KMS-11 (cell line): ENCODE measurements at regions not wholly inside any gene's neighbourhood (a gene's known extent, or its start where the extent isn't known, plus 50 kb on each side); places are given as distances from the start of the nearest gene placed in this dataset.
"Not testable (repeated sequence)": the region's sequence is repeated elsewhere in the genome, so short reads cannot be mapped to it uniquely, and the experiment has no call there.

Experiments
- H2AFZ ChIP-seq: fragments of 200-600 bp; sonication (generic); 2 replicates; pipeline ENCODE4 v1.6.1; 2016; ENCODE audit warnings: antibody characterized with exemption, mixed run types, low read depth
- H3K27ac ChIP-seq: fragments of 200-600 bp; sonication (generic); 2 replicates; pipeline ENCODE4 v1.6.1; 2016; ENCODE audit warnings: mild to moderate bottlenecking, mixed run types
- H3K27me3 ChIP-seq: fragments of 200-600 bp; sonication (generic); 2 replicates; pipeline ENCODE4 v1.6.1; 2017; ENCODE audit warnings: mild to moderate bottlenecking, low read depth, mixed run types, moderate library complexity; ENCODE audit not compliant: insufficient read depth
- H3K36me3 ChIP-seq: fragments of 200-600 bp; sonication (generic); 2 replicates; pipeline ENCODE4 v1.6.1; 2017; ENCODE audit warnings: mild to moderate bottlenecking, mixed run types; ENCODE audit not compliant: insufficient read depth
- H3K4me1 ChIP-seq: fragments of 200-600 bp; sonication (generic); 2 replicates; pipeline ENCODE4 v1.6.1; 2016; ENCODE audit warnings: mild to moderate bottlenecking, low read depth, mixed run types; ENCODE audit not compliant: poor library complexity, severe bottlenecking
- H3K4me2 ChIP-seq: fragments of 200-600 bp; sonication (generic); 2 replicates; pipeline ENCODE4 v1.7.0; 2016; ENCODE audit warnings: mild to moderate bottlenecking, mixed run types
- H3K4me3 ChIP-seq: fragments of 200-600 bp; sonication (generic); IDR thresholded peaks from 2 replicates; pipeline ENCODE4 v1.6.1; 2017; ENCODE audit warnings: low read depth, low read length, mixed read lengths; ENCODE audit not compliant: insufficient read depth
- H3K79me2 ChIP-seq: fragments of 200-600 bp; sonication (generic); 2 replicates; pipeline ENCODE4 v1.6.1; 2016; ENCODE audit warnings: low read depth, mixed run types; ENCODE audit not compliant: insufficient read depth
- H3K9ac ChIP-seq: fragments of 200-600 bp; sonication (generic); 2 replicates; pipeline ENCODE4 v1.6.1; 2016; ENCODE audit warnings: mild to moderate bottlenecking, mixed run types
- H4K20me1 ChIP-seq: fragments of 200-600 bp; sonication (generic); 2 replicates; pipeline ENCODE4 v1.6.1; 2016; ENCODE audit warnings: mild to moderate bottlenecking, mixed run types; ENCODE audit not compliant: insufficient read depth
- CTCF ChIP-seq: fragments of 200-600 bp; sonication (generic); conservative IDR thresholded peaks from 2 replicates; pipeline ENCODE4 v1.6.1; 2017; ENCODE audit warnings: low read depth, mild to moderate bottlenecking, antibody characterized with exemption, low read length, moderate library complexity, mixed read lengths

GRCh38 chr5:68685863-68686262 is 408.0 kb upstream of the SLC30A5 start:
- Histone ChIP-seq H3K4me2 (no peak overlapping the region), H3K36me3 (no peaks in the 10 kb centered on the region), H3K27me3 (no peaks in the 10 kb centered on the region), H3K79me2 (no peaks in the 10 kb centered on the region), H3K4me1 (peaks cover 11% of the 10 kb centered on the region), H3K4me3 (no peak overlapping the region), H2AFZ (no peak overlapping the region), H4K20me1 (no peaks in the 10 kb centered on the region), H3K27ac (no peak overlapping the region), H3K9ac (no peak overlapping the region)
- no peak for TF ChIP-seq CTCF

GRCh38 chr5:68688547-68688946 is 405.3 kb upstream of the SLC30A5 start:
- Histone ChIP-seq H2AFZ (no peak overlapping the region), H3K79me2 (no peaks in the 10 kb centered on the region), H3K27ac (no peak overlapping the region), H3K27me3 (no peaks in the 10 kb centered on the region), H3K9ac (no peak overlapping the region), H3K4me3 (no peak overlapping the region), H3K4me2 (no peak overlapping the region), H4K20me1 (no peaks in the 10 kb centered on the region), H3K4me1 (peaks cover 17% of the 10 kb centered on the region), H3K36me3 (no peaks in the 10 kb centered on the region)
- no peak for TF ChIP-seq CTCF

- no peaks in the 10 kb centered on the region for H4K20me1 ChIP-seq
- no peaks in the 10 kb centered on the region for H3K79me2 ChIP-seq
- H3K27ac ChIP-seq, result no peak overlapping the region
- no peak overlapping the region for H2AFZ ChIP-seq
- TF ChIP-seq CTCF, result no peak
- H3K4me1 ChIP-seq, result peaks cover 17% of the 10 kb centered on the region
- H3K27me3 ChIP-seq, result no peaks in the 10 kb centered on the region
- H3K4me3 ChIP-seq, result no peak overlapping the region
- no peaks in the 10 kb centered on the region for H3K36me3 ChIP-seq
- no peak overlapping the region for H3K4me2 ChIP-seq
- no peak overlapping the region for H3K9ac ChIP-seq
Observed at GRCh38 chr5:68689010-68689409, 404.8 kb upstream of the SLC30A5 start.

GRCh38 chr5:68691874-68692273 is 401.9 kb upstream of the SLC30A5 start:
- H3K27ac ChIP-seq, result peak overlapping the region; percentile 51
- H3K79me2 ChIP-seq, H3K27me3 ChIP-seq, H4K20me1 ChIP-seq, H3K4me3 ChIP-seq, H3K36me3 ChIP-seq: not testable (repeated sequence)
- peak overlapping the region; percentile 80 for H2AFZ ChIP-seq
- H3K9ac ChIP-seq, result peak overlapping the region; percentile 57; the same call in 1 of the 2 replicates
- H3K4me2 ChIP-seq, result peak overlapping the region; percentile 43
- H3K4me1 ChIP-seq, result peaks cover 17% of the 10 kb centered on the region
- 0 out of 2 replicates have a peak, but pooled peaks have one; percentile 15 for TF ChIP-seq CTCF
